ENCODE measurements at regions not wholly inside any gene's neighbourhood (a gene's known extent, or its start where the extent isn't known, plus 50 kb on each side); places are given as distances from the start of the nearest gene placed in this dataset.

- DNase-seq (ENCODE audit: low spot score) (no peak), ATAC-seq (ENCODE audit: low FRiP score) (no peak)
- TF ChIP-seq CTCF (IDR thresholded peaks at IDR 0.05) = no peak
Measured at GRCh38 chr5:92644266-92644886, 936.6 kb downstream of the NR2F1-AS1 start.

- no peak for TF ChIP-seq CTCF (IDR thresholded peaks at IDR 0.05)
- DNase-seq (ENCODE audit: low spot score) = no peak
- peak; percentile 73 for ATAC-seq (ENCODE audit: low FRiP score)
Measured at GRCh38 chr5:92641031-92641962, 939.7 kb downstream of the NR2F1-AS1 start.

GRCh38 chr5:92640340-92640739 is 940.7 kb downstream of the NR2F1-AS1 start:
- ATAC-seq (ENCODE audit: low FRiP score) = no peak
- TF ChIP-seq CTCF (IDR thresholded peaks at IDR 0.05) = no peak
- no peak for DNase-seq (ENCODE audit: low spot score)

- no peak for DNase-seq (ENCODE audit: low spot score)
- no peak for ATAC-seq (ENCODE audit: low FRiP score)
- TF ChIP-seq CTCF (IDR thresholded peaks at IDR 0.05) = no peak
Measured at GRCh38 chr5:92637960-92638359, 943.1 kb downstream of the NR2F1-AS1 start.

- no peak for DNase-seq (ENCODE audit: low spot score)
- TF ChIP-seq CTCF (IDR thresholded peaks at IDR 0.05) = no peak
- ATAC-seq (ENCODE audit: low FRiP score) = no peak
Measured at GRCh38 chr5:92637247-92637646, 943.8 kb downstream of the NR2F1-AS1 start.

- no peak for ATAC-seq (ENCODE audit: low FRiP score)
- no peak for DNase-seq (ENCODE audit: low spot score)
- TF ChIP-seq CTCF (IDR thresholded peaks at IDR 0.05) = no peak
Measured at GRCh38 chr5:92635001-92635461, 946.0 kb downstream of the NR2F1-AS1 start.
